Mammary epithelial cell (primary cell): ENCODE measurements at regions not wholly inside any gene's neighbourhood (a gene's known extent, or its start where the extent isn't known, plus 50 kb on each side); places are given as distances from the start of the nearest gene placed in this dataset.

Experiments used
- EZH2 ChIP-seq: IDR thresholded peaks from 2 replicates; pipeline ENCODE4 v1.6.1; 2012; ENCODE audit warnings: low read length, inconsistent platforms, borderline replicate concordance
- TF ChIP-seq, protein P1 (sequence below), 2 donors: IDR thresholded peaks in 1 of 2; conservative IDR thresholded peaks in 1 of 2; 2 replicates each; pipeline ENCODE4 v1.5.1; 2011 to 2012; ENCODE audit warnings: inconsistent platforms in 2 of 2, low read length in 2 of 2, mild to moderate bottlenecking in 2 of 2, control low read depth in 1 of 2, low read depth in 1 of 2; ENCODE audit not compliant: insufficient read depth in 1 of 2; ENCODE audit errors: extremely low read depth in 1 of 2

GRCh38 chr5:167104351-167104750 lies 1187.1 kb upstream of the WWC1 start:
- TF ChIP-seq, protein P1, sequence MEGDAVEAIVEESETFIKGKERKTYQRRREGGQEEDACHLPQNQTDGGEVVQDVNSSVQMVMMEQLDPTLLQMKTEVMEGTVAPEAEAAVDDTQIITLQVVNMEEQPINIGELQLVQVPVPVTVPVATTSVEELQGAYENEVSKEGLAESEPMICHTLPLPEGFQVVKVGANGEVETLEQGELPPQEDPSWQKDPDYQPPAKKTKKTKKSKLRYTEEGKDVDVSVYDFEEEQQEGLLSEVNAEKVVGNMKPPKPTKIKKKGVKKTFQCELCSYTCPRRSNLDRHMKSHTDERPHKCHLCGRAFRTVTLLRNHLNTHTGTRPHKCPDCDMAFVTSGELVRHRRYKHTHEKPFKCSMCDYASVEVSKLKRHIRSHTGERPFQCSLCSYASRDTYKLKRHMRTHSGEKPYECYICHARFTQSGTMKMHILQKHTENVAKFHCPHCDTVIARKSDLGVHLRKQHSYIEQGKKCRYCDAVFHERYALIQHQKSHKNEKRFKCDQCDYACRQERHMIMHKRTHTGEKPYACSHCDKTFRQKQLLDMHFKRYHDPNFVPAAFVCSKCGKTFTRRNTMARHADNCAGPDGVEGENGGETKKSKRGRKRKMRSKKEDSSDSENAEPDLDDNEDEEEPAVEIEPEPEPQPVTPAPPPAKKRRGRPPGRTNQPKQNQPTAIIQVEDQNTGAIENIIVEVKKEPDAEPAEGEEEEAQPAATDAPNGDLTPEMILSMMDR (conservative IDR thresholded peaks at IDR 0.05 in 1 of 2, IDR thresholded peaks at IDR 0.05 in 1 of 2; ENCODE audit: extremely low read depth in 1 of 2, insufficient read depth in 1 of 2, low read depth in 1 of 2, low read length in 2 of 2): no peak
- no peak for TF ChIP-seq EZH2
